Neural cell (in vitro differentiated cells): ENCODE measurements at regions not wholly inside any gene's neighbourhood (a gene's known extent, or its start where the extent isn't known, plus 50 kb on each side); places are given as distances from the start of the nearest gene placed in this dataset.

ENCODE experiments used
- CTCF ChIP-seq: fragments of 450-650 bp; IDR thresholded peaks from 2 replicates; pipeline ENCODE4 v1.5.1; 2014; ENCODE audit warnings: antibody characterized with exemption, mild to moderate bottlenecking, moderate library complexity; ENCODE audit not compliant: poor library complexity, severe bottlenecking
- POLR2AphosphoS5 ChIP-seq: IDR thresholded peaks from 2 replicates; pipeline ENCODE4 v1.6.1; 2012

- TF ChIP-seq CTCF (no peak), POLR2AphosphoS5 (no peak)
Measured at GRCh38 chr13:29907670-29908069, 57.3 kb upstream of the UBL3 start.
